HUES64 (cell line): ENCODE measurements at regions not wholly inside any gene's neighbourhood (a gene's known extent, or its start where the extent isn't known, plus 50 kb on each side); places are given as distances from the start of the nearest gene placed in this dataset.
"Not testable (repeated sequence)": the region's sequence is repeated elsewhere in the genome, so short reads cannot be mapped to it uniquely, and the experiment has no call there.

Experiments
- H3K27ac ChIP-seq: 2 replicates; pipeline ENCODE4 v1.7.0; 2013; ENCODE audit warnings: low read depth, low read length, inconsistent platforms
- H3K27me3 ChIP-seq: 2 replicates; pipeline ENCODE4 v1.6.1; 2013; ENCODE audit warnings: mild to moderate bottlenecking, low read length; ENCODE audit not compliant: insufficient read depth
- H3K36me3 ChIP-seq: 2 replicates; pipeline ENCODE4 v1.6.1; 2013; ENCODE audit warnings: mild to moderate bottlenecking, low read length; ENCODE audit not compliant: insufficient read depth
- H3K4me1 ChIP-seq: 2 replicates; pipeline ENCODE4 v1.6.1; 2013; ENCODE audit warnings: mild to moderate bottlenecking, low read length, moderate library complexity; ENCODE audit not compliant: insufficient read depth
- H3K4me3 ChIP-seq: 2 replicates; pipeline ENCODE4 v1.5.1; 2013; ENCODE audit warnings: mild to moderate bottlenecking, low read length, moderate library complexity
- H3K9ac ChIP-seq: 2 replicates; pipeline ENCODE4 v1.6.1; 2013; ENCODE audit warnings: mild to moderate bottlenecking, low read depth, low read length
- H3K9me3 ChIP-seq: 2 replicates; pipeline ENCODE4 v1.6.1; 2013; ENCODE audit warnings: low read depth, low read length; ENCODE audit not compliant: insufficient read depth
- WGBS: fragments of 150-250, 120-280 bp; methylation state at CpG from one replicate; pipeline ENCODE4 v1.1.7; 2013; ENCODE audit warnings: missing lambda C conversion rate; 5-methylcytosine and 5-hydroxymethylcytosine counted together

DNA sequence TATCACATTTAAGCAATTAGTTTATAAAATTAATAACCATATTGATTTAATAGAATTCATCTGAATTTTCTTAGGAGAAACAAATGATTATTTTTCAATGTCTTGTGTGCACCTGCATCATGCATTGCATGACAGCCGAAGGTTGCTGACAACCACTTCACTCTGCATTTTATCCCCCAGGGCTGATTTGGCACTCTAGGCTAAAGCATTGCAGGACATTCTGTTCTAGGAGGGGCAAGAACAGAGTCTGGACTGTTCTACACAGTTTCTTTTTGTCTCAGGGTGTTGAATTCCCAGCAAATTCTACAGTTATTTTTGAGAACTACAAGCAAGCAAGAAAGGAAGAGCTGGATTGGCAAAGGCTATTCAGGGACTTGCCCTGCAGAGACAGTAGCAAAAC lies 570.4 kb upstream of the EYS start:
- H3K9me3 ChIP-seq, result no peaks in the 10 kb centered on the region
- peaks cover 4% of the 10 kb centered on the region; the same call in 1 of the 2 replicates for H3K4me1 ChIP-seq
- no peaks in the 10 kb centered on the region for H3K27me3 ChIP-seq
- H3K36me3 ChIP-seq, result no peaks in the 10 kb centered on the region
- 100% methylated on average over 1 of the region's 1 CpG for WGBS
- H3K27ac ChIP-seq, result no peak overlapping the region
- H3K9ac ChIP-seq, result no peak overlapping the region
- H3K4me3 ChIP-seq, result no peak overlapping the region

DNA sequence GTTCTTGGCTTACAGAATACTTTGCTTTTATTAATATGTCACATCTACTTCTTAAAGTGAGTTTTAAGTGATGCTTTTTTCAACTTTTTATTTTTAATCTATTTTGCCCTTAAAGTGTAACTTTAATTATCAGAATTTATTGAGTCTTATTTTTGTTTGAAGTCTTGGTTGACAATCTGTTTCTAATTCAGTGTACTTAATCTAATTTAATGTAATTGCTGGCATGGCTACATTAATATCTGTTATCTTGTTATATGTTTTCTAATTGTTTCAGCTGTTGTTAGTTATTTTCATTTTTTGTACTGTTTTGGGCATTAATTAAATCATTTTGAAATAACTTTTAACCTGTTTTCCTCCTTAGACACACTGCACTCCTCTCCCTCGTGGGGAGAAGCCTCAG lies 558.7 kb upstream of the EYS start:
- no peak overlapping the region for H3K9ac ChIP-seq
- H3K9me3 ChIP-seq, result no peaks in the 10 kb centered on the region
- no peaks in the 10 kb centered on the region for H3K36me3 ChIP-seq
- no peaks in the 10 kb centered on the region for H3K27me3 ChIP-seq
- H3K4me1 ChIP-seq, result no peaks in the 10 kb centered on the region
- WGBS, result 91% methylated on average over 1 of the region's 1 CpG
- H3K27ac ChIP-seq, result no peak overlapping the region
- no peak overlapping the region for H3K4me3 ChIP-seq

DNA sequence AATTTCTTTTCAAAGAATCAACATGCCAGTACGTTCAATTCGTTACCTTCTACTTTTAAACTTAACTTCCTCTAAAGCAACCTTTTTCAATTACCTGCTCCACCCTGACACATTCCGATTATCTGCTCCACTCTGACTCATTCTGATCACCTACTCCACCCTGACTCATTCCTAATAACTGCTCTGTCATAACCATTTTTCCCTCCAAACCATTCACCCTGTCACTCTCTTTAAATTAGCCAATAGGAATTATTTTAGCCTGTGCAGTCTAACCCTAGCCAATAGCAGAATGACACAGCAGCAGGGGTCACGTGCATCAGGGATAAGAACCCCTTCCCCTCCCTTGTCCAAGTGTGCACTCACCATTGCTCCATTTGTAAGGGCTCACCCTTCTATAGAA lies 557.4 kb upstream of the EYS start:
- no peak overlapping the region for H3K9ac ChIP-seq
- no peaks in the 10 kb centered on the region for H3K4me1 ChIP-seq
- H3K27ac ChIP-seq, result no peak overlapping the region
- WGBS, result 88% methylated on average over 4 of the region's 4 CpGs
- no peaks in the 10 kb centered on the region for H3K36me3 ChIP-seq
- H3K27me3 ChIP-seq, result no peaks in the 10 kb centered on the region
- H3K9me3 ChIP-seq, result peaks cover 5% of the 10 kb centered on the region
- no peak overlapping the region for H3K4me3 ChIP-seq

DNA sequence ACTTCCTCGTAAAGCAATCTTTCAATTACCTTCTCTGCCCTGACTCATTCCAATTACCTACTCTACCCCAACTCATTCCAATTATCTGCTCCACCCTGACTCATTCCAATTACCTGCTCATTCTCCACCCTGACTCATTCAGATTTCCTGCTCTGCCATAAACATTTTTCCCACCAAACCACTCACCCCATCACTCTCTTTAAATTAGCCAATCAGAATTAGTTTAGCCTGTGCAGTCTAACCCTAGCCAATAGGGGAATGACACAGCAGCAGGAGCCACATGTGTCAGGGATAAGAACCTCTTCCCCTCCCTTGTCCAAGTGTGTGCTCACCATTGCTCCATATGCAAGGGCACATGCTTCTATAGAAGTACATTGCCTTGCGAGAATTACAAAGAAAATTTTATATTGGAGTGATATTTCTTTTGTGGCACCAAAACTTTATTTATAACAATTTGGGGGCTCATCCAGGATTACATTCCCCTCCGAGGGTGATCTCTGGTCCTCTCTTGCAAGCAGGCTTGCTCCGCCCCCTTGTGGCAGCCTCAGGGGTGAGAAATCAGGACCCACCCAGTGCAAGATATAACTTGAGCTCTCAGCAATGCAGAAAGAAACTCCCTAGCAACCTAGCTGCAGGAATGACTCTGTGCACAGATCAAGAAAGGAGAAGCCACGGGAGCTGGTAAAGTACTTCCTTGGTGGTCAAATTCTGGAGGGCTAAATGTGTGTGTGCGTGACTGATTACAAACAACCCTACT lies 551.9 kb upstream of the EYS start:
- H3K4me1 ChIP-seq, H3K27ac ChIP-seq, H3K27me3 ChIP-seq, H3K9ac ChIP-seq, H3K4me3 ChIP-seq, H3K36me3 ChIP-seq: not testable (repeated sequence)
- H3K9me3 ChIP-seq, result peaks cover 32% of the 10 kb centered on the region
- WGBS, result 96% methylated on average over 5 of the region's 6 CpGs

DNA sequence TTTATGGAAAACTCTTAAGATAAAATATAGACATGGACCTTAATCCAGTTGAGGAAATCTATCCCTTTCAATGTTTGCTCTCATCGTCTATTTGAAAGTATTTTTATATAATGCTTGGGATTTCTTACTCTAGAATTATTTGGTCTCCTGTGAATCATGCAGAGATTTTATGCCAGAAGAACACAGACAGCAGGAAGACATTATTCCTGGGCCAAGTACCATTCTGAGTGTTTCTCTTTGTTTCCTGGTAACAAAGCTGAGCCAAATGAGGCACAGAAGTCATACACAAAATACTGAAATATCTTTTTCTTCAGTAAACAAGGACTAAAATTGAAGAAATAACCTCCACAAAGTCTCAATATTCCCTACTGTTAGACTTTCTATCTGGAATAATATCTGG lies 538.2 kb upstream of the EYS start:
- 100% methylated on average over 1 of the region's 1 CpG for WGBS
- no peak overlapping the region for H3K27ac ChIP-seq
- no peaks in the 10 kb centered on the region for H3K36me3 ChIP-seq
- H3K9ac ChIP-seq, result no peak overlapping the region
- H3K9me3 ChIP-seq, result no peaks in the 10 kb centered on the region
- no peaks in the 10 kb centered on the region for H3K27me3 ChIP-seq
- no peak overlapping the region for H3K4me3 ChIP-seq
- H3K4me1 ChIP-seq, result no peaks in the 10 kb centered on the region

DNA sequence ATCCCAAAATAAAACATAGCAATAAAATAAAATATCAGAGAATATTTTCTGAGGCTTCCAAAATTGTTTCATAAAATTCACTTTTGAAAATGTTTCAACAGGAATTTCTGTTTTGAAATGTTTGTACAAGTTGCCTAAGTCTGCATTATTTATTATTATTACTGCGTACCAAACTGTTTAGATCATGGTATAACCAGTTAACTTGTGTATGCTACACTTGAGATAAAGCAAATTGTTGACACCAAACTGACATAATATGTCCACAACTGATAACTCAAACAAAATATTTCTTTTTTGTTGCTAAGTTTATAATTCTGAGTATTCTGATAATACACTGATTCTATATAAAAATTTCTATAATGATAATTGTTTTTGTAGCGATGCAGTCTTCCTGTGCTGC lies 531.8 kb upstream of the EYS start:
- no peaks in the 10 kb centered on the region for H3K27me3 ChIP-seq
- no peaks in the 10 kb centered on the region for H3K9me3 ChIP-seq
- H3K4me1 ChIP-seq, result no peaks in the 10 kb centered on the region
- no peak overlapping the region for H3K9ac ChIP-seq
- H3K36me3 ChIP-seq, result no peaks in the 10 kb centered on the region
- WGBS, result 83% methylated on average over 1 of the region's 2 CpGs
- H3K27ac ChIP-seq, result no peak overlapping the region
- no peak overlapping the region for H3K4me3 ChIP-seq

DNA sequence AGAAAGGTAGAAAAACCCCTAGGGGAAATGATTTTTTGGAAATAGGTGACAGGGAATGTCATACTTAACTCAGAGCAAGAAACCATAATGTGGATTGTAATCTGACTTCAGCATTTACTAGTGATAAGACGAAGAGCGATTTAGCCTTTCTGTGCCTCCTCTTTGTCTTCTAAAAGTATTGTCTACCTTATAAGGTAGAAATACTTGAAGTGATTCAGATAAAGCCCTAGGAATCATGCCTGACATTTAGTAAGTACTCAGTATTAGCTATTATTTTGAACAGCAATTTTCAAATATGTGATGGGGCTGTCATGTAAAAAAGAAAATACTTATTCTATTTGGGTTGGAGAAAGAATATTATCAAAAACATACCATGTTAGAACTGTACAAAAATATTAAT lies 525.9 kb upstream of the EYS start:
- no peaks in the 10 kb centered on the region for H3K4me1 ChIP-seq
- H3K27me3 ChIP-seq, result no peaks in the 10 kb centered on the region
- no peaks in the 10 kb centered on the region for H3K36me3 ChIP-seq
- no peak overlapping the region for H3K27ac ChIP-seq
- 50% methylated on average over 2 of the region's 2 CpGs for WGBS
- H3K9ac ChIP-seq, result no peak overlapping the region
- H3K9me3 ChIP-seq, result no peaks in the 10 kb centered on the region
- H3K4me3 ChIP-seq, result no peak overlapping the region

DNA sequence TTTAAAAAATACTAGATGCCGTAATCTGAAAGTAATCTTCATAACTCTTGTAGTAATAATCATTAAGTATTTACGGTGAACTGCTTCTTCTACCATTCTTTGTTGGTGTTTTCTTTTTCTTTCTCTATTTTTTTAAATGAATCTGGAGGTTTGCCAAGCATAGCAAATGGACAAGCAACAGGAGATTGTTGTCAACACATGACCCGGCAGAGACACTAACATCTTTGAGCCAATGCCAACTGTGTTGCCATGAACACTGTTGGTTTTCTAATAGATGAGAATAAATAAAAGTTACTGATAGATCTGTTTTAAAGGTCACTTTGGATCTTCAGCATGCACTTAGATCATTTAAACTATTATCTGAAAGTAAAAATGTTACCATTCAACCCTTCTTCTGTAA lies 523.6 kb upstream of the EYS start:
- H3K9me3 ChIP-seq, result no peaks in the 10 kb centered on the region
- H3K36me3 ChIP-seq, result no peaks in the 10 kb centered on the region
- no peak overlapping the region for H3K27ac ChIP-seq
- H3K9ac ChIP-seq, result no peak overlapping the region
- H3K4me1 ChIP-seq, result no peaks in the 10 kb centered on the region
- H3K27me3 ChIP-seq, result no peaks in the 10 kb centered on the region
- WGBS, result 98% methylated on average over 1 of the region's 3 CpGs
- no peak overlapping the region for H3K4me3 ChIP-seq

DNA sequence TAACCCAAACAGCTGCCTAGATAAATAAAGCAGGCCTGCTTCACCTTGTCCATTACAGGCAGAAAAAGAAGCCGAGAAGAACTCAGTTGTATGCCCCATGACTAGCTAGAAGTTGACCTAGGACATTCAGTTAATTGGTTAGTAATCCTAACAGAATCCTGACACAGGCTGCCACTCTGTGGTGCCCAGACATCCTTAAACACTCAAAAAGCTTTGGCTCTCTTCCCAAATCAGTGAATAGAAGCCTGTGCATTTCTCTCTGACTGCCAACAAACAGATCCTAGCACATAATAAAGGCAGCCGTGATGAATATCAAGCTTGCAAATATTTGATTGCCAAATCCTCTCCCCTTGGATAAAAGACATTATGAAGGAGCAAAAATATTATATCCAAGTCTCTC lies 519.1 kb upstream of the EYS start:
- no peaks in the 10 kb centered on the region for H3K9me3 ChIP-seq
- WGBS, result 82% methylated on average over 2 of the region's 2 CpGs

DNA sequence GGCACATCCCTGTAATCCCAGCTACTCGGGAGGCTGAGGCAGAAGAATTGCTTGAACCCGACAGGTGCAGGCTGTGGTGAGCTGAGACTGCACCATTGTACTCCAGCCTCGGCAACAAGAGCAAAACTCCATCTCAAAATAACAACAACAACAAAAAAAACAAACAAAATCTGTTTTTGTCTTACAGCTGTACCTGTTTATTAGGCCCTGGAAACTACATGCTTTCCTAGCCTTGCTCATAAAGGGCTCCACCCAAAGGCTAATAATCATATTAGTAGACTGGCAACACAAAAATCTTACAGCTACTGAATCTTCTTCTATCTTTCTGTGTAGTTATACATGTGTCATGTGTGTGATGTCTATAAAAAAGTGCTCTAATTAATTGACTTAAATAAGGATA lies 503.9 kb upstream of the EYS start:
- H3K27me3 ChIP-seq, result no peaks in the 10 kb centered on the region
- WGBS, result 91% methylated on average over 3 of the region's 3 CpGs
- H3K9ac ChIP-seq, result no peak overlapping the region
- no peak overlapping the region for H3K4me3 ChIP-seq
- peaks cover 66% of the 10 kb centered on the region for H3K9me3 ChIP-seq
- no peaks in the 10 kb centered on the region for H3K4me1 ChIP-seq
- no peaks in the 10 kb centered on the region for H3K36me3 ChIP-seq
- no peak overlapping the region for H3K27ac ChIP-seq

More for the DNA sequence above, 519.1 kb upstream of the EYS start:
- H3K27ac ChIP-seq, result no peak overlapping the region
- no peaks in the 10 kb centered on the region for H3K27me3 ChIP-seq
- no peak overlapping the region for H3K9ac ChIP-seq
- no peaks in the 10 kb centered on the region for H3K4me1 ChIP-seq
- H3K4me3 ChIP-seq, result no peak overlapping the region
- H3K36me3 ChIP-seq, result no peaks in the 10 kb centered on the region

DNA sequence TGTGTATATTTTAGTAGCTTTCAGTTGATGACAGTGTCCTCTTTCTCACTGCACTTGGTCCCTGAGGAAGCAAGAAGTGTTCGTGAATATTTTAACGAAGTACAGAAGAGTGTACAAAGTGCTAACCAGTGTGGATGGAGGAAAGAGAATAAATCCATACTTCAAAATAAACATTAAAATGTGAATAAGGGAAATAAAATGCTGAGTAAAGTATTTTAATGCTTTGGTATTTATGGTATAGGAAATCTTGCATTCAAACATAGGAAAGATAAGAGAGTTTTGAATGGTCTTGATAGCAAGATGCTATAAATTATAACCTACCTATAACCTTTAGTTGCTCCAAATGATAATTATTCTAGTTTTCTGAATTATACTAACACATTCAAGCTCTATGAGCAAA lies 493.4 kb upstream of the EYS start:
- Histone ChIP-seq H3K9ac (no peak overlapping the region), H3K27me3 (no peaks in the 10 kb centered on the region), H3K36me3 (no peaks in the 10 kb centered on the region), H3K27ac (no peak overlapping the region), H3K4me3 (no peak overlapping the region), H3K9me3 (peaks cover 30% of the 10 kb centered on the region), H3K4me1 (no peaks in the 10 kb centered on the region)
- WGBS, result 95% methylated on average over 2 of the region's 2 CpGs

DNA sequence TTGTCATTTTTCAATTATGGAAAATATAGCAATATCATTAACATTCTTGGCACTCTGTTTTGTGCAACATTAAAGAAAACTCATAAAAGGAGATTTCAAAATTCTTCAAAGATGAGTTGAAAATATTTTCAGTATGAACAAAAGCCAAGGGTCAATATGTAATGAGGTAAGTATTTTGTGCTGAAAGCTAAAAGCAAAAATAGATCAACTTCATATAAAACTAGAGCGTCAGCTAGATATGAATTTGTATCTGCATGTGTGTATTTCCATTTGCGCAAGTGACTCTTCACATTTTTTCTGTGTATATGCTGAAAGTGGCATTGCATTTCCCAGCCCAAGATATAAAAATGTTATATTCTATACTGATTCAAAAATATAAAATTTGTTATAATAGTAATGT lies 492.1 kb upstream of the EYS start:
- Histone ChIP-seq H3K27ac (no peak overlapping the region), H3K9ac (no peak overlapping the region), H3K36me3 (no peaks in the 10 kb centered on the region), H3K9me3 (peaks cover 30% of the 10 kb centered on the region), H3K4me1 (no peaks in the 10 kb centered on the region), H3K27me3 (no peaks in the 10 kb centered on the region), H3K4me3 (no peak overlapping the region)
- WGBS, result no CpG with 5 or more reads among the region's 2 CpGs
